AG20443 (cell line): ENCODE measurements at regions not wholly inside any gene's neighbourhood (a gene's known extent, or its start where the extent isn't known, plus 50 kb on each side); places are given as distances from the start of the nearest gene placed in this dataset.

Experiments
- DNase-seq: peaks from one replicate; pipeline ENCODE4 v3.0.0; 2012; ENCODE audit warnings: low spot score, mixed read lengths

DNA sequence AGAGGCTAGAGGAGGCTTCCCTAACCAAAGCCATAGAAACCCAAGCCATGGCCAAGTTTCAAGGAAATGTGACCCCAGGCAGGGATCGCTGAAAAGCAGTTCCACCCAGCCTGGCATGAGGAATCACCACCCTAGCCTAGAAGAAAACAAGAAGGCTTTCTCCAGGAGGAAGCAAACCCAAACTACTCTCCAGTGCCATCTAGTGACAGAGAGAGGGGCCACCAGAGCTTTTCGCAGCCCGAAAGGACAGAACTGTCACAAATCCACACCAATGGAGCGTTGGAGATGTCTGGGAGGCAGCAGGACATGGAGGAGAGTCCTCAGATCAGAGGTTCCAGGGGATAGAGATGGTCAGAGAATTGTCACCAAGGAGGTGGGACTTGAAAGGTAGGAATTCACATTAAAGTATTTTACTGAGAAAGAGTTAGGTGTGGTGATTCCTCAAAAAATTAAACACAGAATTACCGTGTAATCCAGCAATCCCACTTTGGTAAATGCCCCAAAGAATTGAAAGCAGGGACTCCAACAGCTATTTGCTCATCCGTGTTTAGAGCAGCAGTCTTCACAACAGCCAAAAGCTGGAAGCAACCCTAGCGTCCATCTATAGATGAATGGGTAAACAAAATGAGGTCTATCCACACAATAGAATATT, 67.3 kb upstream of the NUP50 start:
- peak; percentile 89 for DNase-seq

- no peak for DNase-seq
Measured at GRCh38 chr22:45097061-45097460, 66.7 kb upstream of the NUP50 start.

DNA sequence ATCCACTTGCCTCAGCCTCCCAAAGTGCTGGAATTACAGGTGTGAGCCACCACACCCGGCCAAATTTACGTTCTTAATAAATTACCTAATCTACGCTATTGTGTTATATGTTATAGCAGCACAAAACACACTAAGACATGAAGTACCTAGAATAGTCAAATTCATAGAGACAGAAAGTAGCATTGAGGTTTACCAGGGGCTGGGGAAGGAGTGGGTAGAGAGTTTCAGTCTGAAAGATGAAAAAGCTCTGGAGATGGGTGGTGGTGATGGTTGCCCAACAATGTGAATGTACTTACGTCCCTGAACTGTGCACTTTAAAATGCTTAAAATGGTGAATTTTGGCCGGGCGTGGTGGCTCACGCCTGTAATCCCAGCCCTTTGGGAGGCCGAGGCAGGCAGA, 65.7 kb upstream of the NUP50 start:
- no peak for DNase-seq

- DNase-seq: no peak
Measured at GRCh38 chr22:45099961-45100360, 63.8 kb upstream of the NUP50 start.

DNA sequence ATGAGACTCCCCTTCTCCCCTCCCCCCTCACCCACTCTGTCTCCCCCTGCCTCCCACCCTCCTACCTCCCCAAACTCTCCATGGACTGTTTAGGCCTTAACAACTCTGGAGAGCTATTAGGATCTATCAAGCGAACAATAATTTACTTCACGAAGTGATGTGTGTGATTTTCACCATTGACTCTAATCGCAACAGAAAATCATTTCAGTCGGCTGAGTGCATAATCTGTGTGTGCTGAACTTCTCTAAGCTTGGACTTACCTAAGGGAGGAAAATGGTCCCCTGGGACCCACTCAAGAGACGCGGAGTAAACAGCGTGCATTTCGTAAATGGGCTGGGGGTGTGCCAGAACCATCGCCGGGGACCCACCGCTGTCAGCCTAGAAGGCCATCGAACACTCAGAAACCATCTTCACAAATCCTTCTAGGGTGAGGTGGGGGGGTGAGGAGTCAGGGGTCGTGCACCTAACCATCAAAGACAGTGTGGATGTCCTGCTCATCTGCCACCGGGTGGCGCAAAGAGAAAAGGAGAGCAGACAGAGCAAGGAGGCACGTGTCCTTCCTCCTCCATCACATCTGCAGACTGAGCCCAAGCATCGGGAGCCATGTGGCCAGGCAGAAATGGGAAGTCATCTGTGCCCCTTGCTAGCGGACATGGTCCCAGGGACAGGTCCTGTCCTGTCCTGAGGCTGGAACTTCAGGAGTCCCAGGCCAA, 62.1 kb upstream of the NUP50 start:
- DNase-seq: peak; percentile 81

DNA sequence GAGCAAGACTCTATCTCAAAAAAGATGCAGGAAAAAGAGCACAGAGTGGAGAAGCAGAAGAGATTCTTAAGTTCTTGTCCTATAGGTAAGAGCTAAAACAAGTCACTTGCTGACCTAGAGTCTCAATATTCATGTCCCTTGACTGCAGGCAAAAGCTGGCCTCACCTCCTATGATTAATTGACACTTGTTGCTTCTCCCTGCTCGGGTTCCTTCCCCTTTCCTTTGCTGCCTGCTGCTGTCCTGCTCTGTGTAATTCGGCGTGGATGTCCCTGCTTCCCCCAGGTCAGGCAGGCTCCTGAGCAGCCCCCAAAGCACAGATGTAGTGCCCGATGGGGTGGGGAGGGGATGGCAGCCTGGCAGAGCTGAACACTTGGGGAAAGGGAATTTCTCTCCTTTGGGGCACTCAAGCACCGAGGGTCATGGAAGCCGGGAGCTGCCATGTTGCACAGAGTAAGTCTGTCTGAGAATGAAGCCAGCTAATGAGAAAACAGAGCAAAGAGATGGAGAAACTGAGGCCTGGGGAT, 60.8 kb upstream of the NUP50 start:
- DNase-seq: no peak

DNA sequence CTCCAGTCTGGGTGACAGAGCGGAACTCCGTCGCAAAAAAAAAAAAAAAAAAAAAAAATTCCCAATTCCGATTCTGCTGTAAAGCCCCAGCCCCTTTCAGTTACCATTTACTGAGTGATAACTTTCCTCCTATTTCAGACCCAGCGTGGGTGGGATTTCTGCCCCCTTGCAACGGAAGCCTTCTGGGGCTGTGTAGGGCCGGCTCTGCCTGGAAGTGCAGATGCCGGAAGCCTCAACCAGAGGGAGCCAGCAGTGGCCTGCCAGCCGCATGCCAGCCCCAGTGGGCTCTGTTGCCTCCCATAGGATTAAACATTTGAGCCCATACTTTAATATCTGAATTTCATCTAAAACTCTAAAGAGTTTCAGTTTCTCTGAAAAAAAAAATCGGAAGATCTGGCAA, 60.0 kb upstream of the NUP50 start:
- no peak for DNase-seq

DNA sequence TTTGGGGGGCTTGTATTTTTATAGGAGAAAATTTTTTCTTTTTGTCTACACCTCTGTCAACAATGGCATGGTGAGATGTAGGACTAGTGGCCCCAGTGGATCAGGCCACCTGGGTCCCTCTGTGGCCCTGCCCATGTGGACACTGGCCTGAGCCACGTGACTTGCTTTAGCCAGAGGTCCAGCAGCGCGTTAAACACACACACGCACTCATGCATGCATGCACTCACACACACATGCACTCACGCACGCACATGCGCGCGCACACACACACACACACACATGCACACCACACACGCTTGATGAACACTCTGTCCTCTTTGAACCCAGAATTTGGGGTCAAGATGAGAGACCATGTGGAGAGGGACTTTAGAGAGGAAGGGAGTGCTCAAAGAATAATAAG, 59.4 kb upstream of the NUP50 start:
- no peak for DNase-seq

DNA sequence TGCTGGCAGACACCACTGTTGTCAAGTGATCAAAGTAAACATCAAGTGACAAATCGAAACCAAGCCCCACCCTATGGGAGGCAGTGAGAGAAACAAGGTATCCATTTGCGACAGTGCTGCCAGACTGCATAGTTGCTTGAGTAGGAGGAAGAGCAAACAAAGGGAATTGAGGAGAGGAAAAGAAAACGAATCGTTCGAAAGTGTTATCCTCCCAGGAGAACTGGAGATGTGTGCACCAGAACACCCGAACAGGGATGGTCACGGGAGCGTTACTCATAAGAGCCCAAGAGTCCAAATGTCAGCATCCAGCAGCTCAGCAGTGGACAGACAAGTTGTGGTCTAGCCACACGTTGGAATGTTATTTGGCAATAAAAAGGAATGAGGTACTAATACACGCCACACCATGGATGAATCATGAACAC, 58.4 kb upstream of the NUP50 start:
- peak; percentile 74 for DNase-seq

- no peak for DNase-seq
Measured at GRCh38 chr22:45107671-45108070, 56.1 kb upstream of the NUP50 start.

DNA sequence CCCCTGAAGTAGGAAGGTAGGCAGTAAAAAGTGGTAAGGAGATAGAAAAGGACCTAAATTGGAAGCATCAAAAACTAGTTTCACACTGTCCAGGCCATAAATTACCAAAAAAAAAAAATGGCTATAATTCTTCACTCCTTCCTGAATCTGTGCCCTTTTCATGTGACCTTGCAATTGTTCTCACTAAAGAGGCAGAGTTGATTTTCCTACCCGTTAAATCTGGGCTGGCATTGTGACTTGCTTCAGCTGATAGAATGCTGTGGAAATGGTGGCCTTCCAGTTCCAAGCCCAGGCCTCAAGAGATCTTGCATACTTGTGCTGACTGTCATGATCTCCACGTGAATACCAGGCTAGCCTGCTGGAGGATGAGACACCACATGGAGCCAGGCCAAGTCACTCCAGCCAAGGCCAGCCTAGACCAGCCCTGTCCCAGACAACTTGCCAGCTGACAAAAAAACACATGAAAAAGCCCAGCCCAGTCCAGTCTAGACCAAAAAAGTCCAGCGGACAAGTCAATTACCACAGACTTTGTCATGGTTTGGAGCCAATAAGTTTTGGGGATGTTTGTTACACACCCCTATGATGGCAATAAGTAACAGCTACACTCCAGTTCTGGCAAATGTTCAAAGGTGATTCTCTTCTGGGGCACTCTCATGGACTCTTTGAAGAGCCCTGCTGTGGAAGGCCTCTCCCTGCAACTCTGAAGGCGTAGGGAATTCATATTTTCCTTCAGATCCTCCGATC, 51.4 kb upstream of the NUP50 start:
- DNase-seq: peak; percentile 88
